Activated T-helper 17 cell treated with anti-CD3 and anti-CD28 coated beads, Interleukin-2, amount 50 U/mL, for 72 hours (primary cell): ENCODE measurements at regions not wholly inside any gene's neighbourhood (a gene's known extent, or its start where the extent isn't known, plus 50 kb on each side); places are given as distances from the start of the nearest gene placed in this dataset.

Source experiments
- ATAC-seq: fragments of 150-1000 bp; cut with Tn5 transposase; replicated peaks from 2 replicates; pipeline ENCODE4 v1.10.0; 2021; ENCODE audit warnings: mild to moderate bottlenecking, moderate library complexity
- H3K27ac Mint-ChIP-seq: one replicate; pipeline ENCODE4 v1.8.0; 2022; ENCODE audit warnings: mixed read lengths
- H3K27me3 Mint-ChIP-seq: one replicate; pipeline ENCODE4 v1.8.0; 2022; ENCODE audit warnings: mixed read lengths
- H3K36me3 Mint-ChIP-seq: one replicate; pipeline ENCODE4 v1.8.0; 2022; ENCODE audit warnings: low read depth, mild to moderate bottlenecking, mixed read lengths
- H3K4me1 Mint-ChIP-seq: one replicate; pipeline ENCODE4 v1.8.0; 2022; ENCODE audit warnings: mixed read lengths
- H3K4me3 Mint-ChIP-seq: one replicate; pipeline ENCODE4 v1.8.0; 2022; ENCODE audit warnings: mild to moderate bottlenecking, mixed read lengths
- H3K9me3 Mint-ChIP-seq: one replicate; pipeline ENCODE4 v1.8.0; 2022; ENCODE audit warnings: mixed read lengths

- Mint-ChIP-seq H3K4me3 (no peak overlapping the region), H3K27ac (no peak overlapping the region), H3K9me3 (no peaks in the 10 kb centered on the region), H3K36me3 (no peaks in the 10 kb centered on the region), H3K4me1 (no peaks in the 10 kb centered on the region), H3K27me3 (peaks cover 28% of the 10 kb centered on the region)
- no peak for ATAC-seq
Observed at GRCh38 chr9:99466781-99467180, 244.7 kb downstream of the SEC61B start.

GRCh38 chr9:99471033-99471432, 249.0 kb downstream of the SEC61B start:
- Mint-ChIP-seq H3K36me3 (no peaks in the 10 kb centered on the region), H3K9me3 (no peaks in the 10 kb centered on the region), H3K27ac (no peak overlapping the region), H3K4me1 (no peaks in the 10 kb centered on the region), H3K4me3 (no peak overlapping the region), H3K27me3 (peaks cover 29% of the 10 kb centered on the region)
- no peak for ATAC-seq

- no peaks in the 10 kb centered on the region for H3K9me3 Mint-ChIP-seq
- H3K4me3 Mint-ChIP-seq: no peak overlapping the region
- no peaks in the 10 kb centered on the region for H3K36me3 Mint-ChIP-seq
- H3K27ac Mint-ChIP-seq: no peak overlapping the region
- peaks cover 34% of the 10 kb centered on the region for H3K27me3 Mint-ChIP-seq
- H3K4me1 Mint-ChIP-seq: no peaks in the 10 kb centered on the region
- no peak for ATAC-seq
Observed at GRCh38 chr9:99472240-99472915, 250.3 kb downstream of the SEC61B start.

GRCh38 chr9:99472916-99473245, 250.8 kb downstream of the SEC61B start:
- H3K4me1 Mint-ChIP-seq: no peaks in the 10 kb centered on the region
- no peak for ATAC-seq
- no peak overlapping the region for H3K4me3 Mint-ChIP-seq
- H3K9me3 Mint-ChIP-seq: no peaks in the 10 kb centered on the region
- no peaks in the 10 kb centered on the region for H3K36me3 Mint-ChIP-seq
- H3K27me3 Mint-ChIP-seq: peaks cover 30% of the 10 kb centered on the region
- no peak overlapping the region for H3K27ac Mint-ChIP-seq

- Mint-ChIP-seq H3K4me1 (no peaks in the 10 kb centered on the region), H3K27me3 (peaks cover 27% of the 10 kb centered on the region), H3K9me3 (no peaks in the 10 kb centered on the region), H3K36me3 (no peaks in the 10 kb centered on the region), H3K4me3 (no peak overlapping the region), H3K27ac (no peak overlapping the region)
- no peak for ATAC-seq
Observed at GRCh38 chr9:99474186-99474585, 252.1 kb downstream of the SEC61B start.

- H3K4me3 Mint-ChIP-seq: no peak overlapping the region
Observed at GRCh38 chr9:99475401-99476065, 253.5 kb downstream of the SEC61B start.

GRCh38 chr9:99478469-99479027, 256.5 kb downstream of the SEC61B start:
- no peak overlapping the region for H3K27ac Mint-ChIP-seq
- no peak for ATAC-seq
- no peaks in the 10 kb centered on the region for H3K4me1 Mint-ChIP-seq
- peaks cover 4% of the 10 kb centered on the region for H3K9me3 Mint-ChIP-seq
- H3K36me3 Mint-ChIP-seq: no peaks in the 10 kb centered on the region
- no peak overlapping the region for H3K4me3 Mint-ChIP-seq
- H3K27me3 Mint-ChIP-seq: peaks cover 24% of the 10 kb centered on the region

More at GRCh38 chr9:99475401-99476065, 253.5 kb downstream of the SEC61B start:
- no peak overlapping the region for H3K27ac Mint-ChIP-seq
- no peaks in the 10 kb centered on the region for H3K36me3 Mint-ChIP-seq
- H3K9me3 Mint-ChIP-seq: no peaks in the 10 kb centered on the region
- no peak for ATAC-seq
- peaks cover 21% of the 10 kb centered on the region for H3K27me3 Mint-ChIP-seq
- no peaks in the 10 kb centered on the region for H3K4me1 Mint-ChIP-seq

GRCh38 chr9:99479929-99480328, 257.8 kb downstream of the SEC61B start:
- Mint-ChIP-seq H3K4me1 (no peaks in the 10 kb centered on the region), H3K36me3 (no peaks in the 10 kb centered on the region), H3K4me3 (no peak overlapping the region), H3K27ac (no peak overlapping the region), H3K9me3 (peaks cover 4% of the 10 kb centered on the region), H3K27me3 (peaks cover 17% of the 10 kb centered on the region)
- ATAC-seq: no peak

GRCh38 chr9:99485459-99485858, 263.4 kb downstream of the SEC61B start:
- Mint-ChIP-seq H3K4me3 (no peak overlapping the region), H3K9me3 (peaks cover 4% of the 10 kb centered on the region), H3K27ac (no peak overlapping the region), H3K27me3 (peaks cover 28% of the 10 kb centered on the region), H3K36me3 (no peaks in the 10 kb centered on the region), H3K4me1 (no peaks in the 10 kb centered on the region)
- no peak for ATAC-seq

- Mint-ChIP-seq H3K4me1 (no peaks in the 10 kb centered on the region), H3K9me3 (no peaks in the 10 kb centered on the region), H3K27me3 (peaks cover 25% of the 10 kb centered on the region), H3K36me3 (no peaks in the 10 kb centered on the region), H3K4me3 (no peak overlapping the region), H3K27ac (no peak overlapping the region)
- ATAC-seq: no peak
Observed at GRCh38 chr9:99486684-99487083, 264.6 kb downstream of the SEC61B start.

- H3K27ac Mint-ChIP-seq: no peak overlapping the region
- no peaks in the 10 kb centered on the region for H3K36me3 Mint-ChIP-seq
- no peaks in the 10 kb centered on the region for H3K4me1 Mint-ChIP-seq
- H3K27me3 Mint-ChIP-seq: peaks cover 34% of the 10 kb centered on the region
- ATAC-seq: no peak
- no peaks in the 10 kb centered on the region for H3K9me3 Mint-ChIP-seq
- H3K4me3 Mint-ChIP-seq: no peak overlapping the region
Observed at GRCh38 chr9:99488131-99489059, 266.3 kb downstream of the SEC61B start.

- Mint-ChIP-seq H3K9me3 (no peaks in the 10 kb centered on the region), H3K4me3 (no peak overlapping the region), H3K4me1 (no peaks in the 10 kb centered on the region), H3K27ac (no peak overlapping the region), H3K27me3 (peaks cover 35% of the 10 kb centered on the region), H3K36me3 (no peaks in the 10 kb centered on the region)
- ATAC-seq: no peak
Observed at GRCh38 chr9:99489060-99489413, 267.0 kb downstream of the SEC61B start.

GRCh38 chr9:99490729-99491128, 268.6 kb downstream of the SEC61B start:
- Mint-ChIP-seq H3K9me3 (no peaks in the 10 kb centered on the region), H3K27me3 (peaks cover 38% of the 10 kb centered on the region), H3K36me3 (no peaks in the 10 kb centered on the region), H3K4me3 (no peak overlapping the region), H3K4me1 (no peaks in the 10 kb centered on the region), H3K27ac (no peak overlapping the region)
- no peak for ATAC-seq

- H3K27ac Mint-ChIP-seq: no peak overlapping the region
Observed at GRCh38 chr9:99491408-99492158, 269.5 kb downstream of the SEC61B start.

More at GRCh38 chr9:99491408-99492158, 269.5 kb downstream of the SEC61B start:
- no peaks in the 10 kb centered on the region for H3K36me3 Mint-ChIP-seq
- peaks cover 39% of the 10 kb centered on the region for H3K27me3 Mint-ChIP-seq
- H3K4me1 Mint-ChIP-seq: no peaks in the 10 kb centered on the region
- ATAC-seq: no peak
- H3K4me3 Mint-ChIP-seq: no peak overlapping the region
- no peaks in the 10 kb centered on the region for H3K9me3 Mint-ChIP-seq
